SK-N-SH (cell line): ENCODE measurements at regions not wholly inside any gene's neighbourhood (a gene's known extent, or its start where the extent isn't known, plus 50 kb on each side); places are given as distances from the start of the nearest gene placed in this dataset.
A peak's percentile ranks its signal among the peaks of the same experiment; 100 is the strongest.

Experiments
- CTCF ChIA-PET: fragments of 300-600, 350-600 bp; formaldehyde crosslinking; extraction: SDS; loops from one replicate; lab custom pipeline; 2021; lab: Yijun Ruan, JAX
- POLR2A ChIA-PET: fragments of 350-600 bp; sonication (Branson Sonifier 250); formaldehyde crosslinking; extraction: SDS; loops from one replicate; lab custom pipeline; 2020; ENCODE audit warnings: antibody characterized with exemption, inconsistent platforms; lab: Yijun Ruan, JAX
- DNase-seq: peaks from one replicate; pipeline ENCODE4 v3.0.0; 2012
- H2AFZ ChIP-seq: fragments of 200-600 bp; sonication (generic); 2 replicates; pipeline ENCODE4 v1.8.1; 2016; ENCODE audit warnings: antibody characterized with exemption, mild to moderate bottlenecking, low read depth
- H3F3A ChIP-seq: fragments of 200-600 bp; sonication (generic); replicated peaks from 2 replicates; pipeline ENCODE3; 2016; ENCODE audit warnings: antibody characterized with exemption, mild to moderate bottlenecking; ENCODE audit not compliant: insufficient read depth
- H3K27ac ChIP-seq, 2 experiments: fragments of 200-500 bp in 1 of 2; fragments of 200-600 bp in 1 of 2; sonication (Bioruptor generic) in 1 of 2; sonication (generic), shearing (Covaris generic) in 1 of 2; 2 replicates each; pipeline versions ENCODE4 v1.5.1 to v1.6.1; 2014 to 2016; ENCODE audit warnings: low read depth in 2 of 2, inconsistent platforms in 1 of 2, low read length in 1 of 2, mild to moderate bottlenecking in 1 of 2, mixed read lengths in 1 of 2
- H3K27me3 ChIP-seq: fragments of 200-600 bp; sonication (generic), shearing (Covaris generic); 2 replicates; pipeline ENCODE4 v1.6.1; 2016; ENCODE audit warnings: mixed run types; ENCODE audit not compliant: insufficient read depth
- H3K36me3 ChIP-seq, 2 experiments: fragments of 200-500 bp in 1 of 2; fragments of 200-600 bp in 1 of 2; sonication (Bioruptor generic) in 1 of 2; sonication (generic) in 1 of 2; replicated peaks in 1 of 2; 2 replicates each; pipeline versions ENCODE3 to v1.5.1; 2014 to 2016; ENCODE audit warnings: low read length in 1 of 2, mild to moderate bottlenecking in 1 of 2; ENCODE audit not compliant: insufficient read depth in 2 of 2, control insufficient read depth in 1 of 2
- H3K4me1 ChIP-seq, 2 experiments: fragments of 200-500 bp in 1 of 2; fragments of 200-600 bp in 1 of 2; sonication (Bioruptor generic) in 1 of 2; sonication (generic), shearing (Covaris generic) in 1 of 2; 2 replicates each; pipeline versions ENCODE4 v1.5.1 to v1.6.1; 2014 to 2016; ENCODE audit warnings: low read depth in 1 of 2, low read length in 1 of 2, mixed run types in 1 of 2; ENCODE audit not compliant: insufficient read depth in 2 of 2, control insufficient read depth in 1 of 2
- H3K4me2 ChIP-seq: fragments of 200-600 bp; sonication (generic), shearing (Covaris generic); 2 replicates; pipeline ENCODE4 v1.6.1; 2017; ENCODE audit warnings: mixed run types
- H3K4me3 ChIP-seq, 2 experiments: fragments of 200-500 bp in 1 of 2; fragments of 200-600 bp in 1 of 2; sonication (Bioruptor generic) in 1 of 2; sonication (generic), shearing (Covaris generic) in 1 of 2; 2 replicates each; pipeline versions ENCODE4 v1.5.1 to v1.8.1; 2014 to 2016; ENCODE audit warnings: low read depth in 2 of 2, inconsistent platforms in 1 of 2, low read length in 1 of 2, mild to moderate bottlenecking in 1 of 2, mixed read lengths in 1 of 2, moderate library complexity in 1 of 2
- H3K79me2 ChIP-seq: fragments of 200-600 bp; sonication (generic); 2 replicates; pipeline ENCODE4 v1.8.1; 2017; ENCODE audit warnings: mild to moderate bottlenecking; ENCODE audit not compliant: insufficient read depth
- H3K9ac ChIP-seq: fragments of 200-600 bp; sonication (generic); 2 replicates; pipeline ENCODE4 v1.6.1; 2017; ENCODE audit warnings: mixed run types
- H3K9me2 ChIP-seq: fragments of 200-600 bp; sonication (generic); 2 replicates; pipeline ENCODE4 v1.6.1; 2017; ENCODE audit warnings: mixed run types
- H3K9me3 ChIP-seq: fragments of 200-600 bp; sonication (generic); 2 replicates; pipeline ENCODE4 v1.6.1; 2017; ENCODE audit warnings: mixed run types, mild to moderate bottlenecking, moderate library complexity
- H4K20me1 ChIP-seq: fragments of 200-600 bp; sonication (generic); 2 replicates; pipeline ENCODE4 v1.6.1; 2017; ENCODE audit warnings: mild to moderate bottlenecking, mixed run types; ENCODE audit not compliant: insufficient read depth
- ELF1 ChIP-seq: IDR thresholded peaks from 2 replicates; pipeline ENCODE4 v1.4.0; 2012
- EZH2phosphoT487 ChIP-seq: fragments of 200-600 bp; sonication (generic); IDR thresholded peaks from 2 replicates; pipeline ENCODE4 v1.6.1; 2017; ENCODE audit warnings: low read depth, mixed run types, mild to moderate bottlenecking, antibody characterized with exemption, moderate library complexity, borderline replicate concordance
- FOXM1 ChIP-seq: IDR thresholded peaks from 2 replicates; pipeline ENCODE4 v1.4.0; 2012; ENCODE audit warnings: low read depth, mild to moderate bottlenecking
- GABPA ChIP-seq: IDR thresholded peaks from 2 replicates; pipeline ENCODE4 v1.4.0; 2012; ENCODE audit warnings: low read depth, mild to moderate bottlenecking
- GATA2 ChIP-seq: sonication (generic); formaldehyde crosslinking; IDR thresholded peaks from 2 replicates; pipeline ENCODE4 v1.5.0; 2020; ENCODE audit warnings: mild to moderate bottlenecking, missing genetic modification reagents
- JUND ChIP-seq: IDR thresholded peaks from 2 replicates; pipeline ENCODE4 v1.4.0; 2012
- MAX ChIP-seq: IDR thresholded peaks from 2 replicates; pipeline ENCODE4 v1.4.0; 2012; ENCODE audit warnings: low read depth
- MEF2A ChIP-seq: IDR thresholded peaks from 2 replicates; pipeline ENCODE4 v1.4.0; 2012; ENCODE audit warnings: low read depth, borderline replicate concordance
- MXI1 ChIP-seq: IDR thresholded peaks from 2 replicates; pipeline ENCODE4 v1.6.1; 2012; ENCODE audit warnings: mild to moderate bottlenecking, low read depth, low read length, improper control_type of control experiment
- NFIC ChIP-seq: IDR thresholded peaks from 2 replicates; pipeline ENCODE4 v1.4.0; 2012; ENCODE audit warnings: borderline replicate concordance
- NRF1 ChIP-seq: IDR thresholded peaks from 2 replicates; pipeline ENCODE4 v1.6.1; 2012; ENCODE audit warnings: low read depth, mild to moderate bottlenecking, low read length
- POLR2AphosphoS5 ChIP-seq: IDR thresholded peaks from 2 replicates; pipeline ENCODE4 v1.6.1; 2012; ENCODE audit warnings: low read depth, low read length
- RAD21 ChIP-seq: IDR thresholded peaks from 2 replicates; pipeline ENCODE4 v1.6.1; 2012; ENCODE audit warnings: mild to moderate bottlenecking, low read length
- RCOR1 ChIP-seq: fragments of 150-350 bp; IDR thresholded peaks from 2 replicates; pipeline ENCODE4 v1.6.1; 2017; ENCODE audit warnings: antibody characterized with exemption, low read length
- REST ChIP-seq: IDR thresholded peaks from 2 replicates; pipeline ENCODE4 v1.6.1; 2012; ENCODE audit warnings: mild to moderate bottlenecking, low read depth, low read length, moderate library complexity
- RFX5 ChIP-seq: IDR thresholded peaks from 2 replicates; pipeline ENCODE4 v1.6.1; 2012; ENCODE audit warnings: mild to moderate bottlenecking, improper control_type of control experiment, low read length
- RXRA ChIP-seq: IDR thresholded peaks from 2 replicates; pipeline ENCODE4 v1.4.0; 2012; ENCODE audit warnings: low read depth, mild to moderate bottlenecking, borderline replicate concordance
- SIN3A ChIP-seq: IDR thresholded peaks from 2 replicates; pipeline ENCODE4 v1.6.1; 2012; ENCODE audit warnings: low read depth, mild to moderate bottlenecking, low read length, moderate library complexity, borderline replicate concordance
- SMC3 ChIP-seq: IDR thresholded peaks from 2 replicates; pipeline ENCODE4 v1.6.1; 2012; ENCODE audit warnings: low read depth, low read length, improper control_type of control experiment
- TAF1 ChIP-seq: IDR thresholded peaks from 2 replicates; pipeline ENCODE4 v1.6.1; 2012; ENCODE audit warnings: low read depth, mild to moderate bottlenecking, low read length, moderate library complexity, borderline replicate concordance
- USF1 ChIP-seq: IDR thresholded peaks from 2 replicates; pipeline ENCODE4 v1.4.0; 2012; ENCODE audit warnings: low read depth, borderline replicate concordance
- USF2 ChIP-seq: fragments of 150-350 bp; IDR thresholded peaks from 2 replicates; pipeline ENCODE4 v1.6.1; 2017; ENCODE audit warnings: antibody characterized with exemption, low read length, low read depth, borderline replicate concordance
- YY1 ChIP-seq: IDR thresholded peaks from 2 replicates; pipeline ENCODE4 v1.4.0; 2012; ENCODE audit warnings: low read depth, mild to moderate bottlenecking
- WGBS: methylation state at CpG from one replicate; pipeline ENCODE4 v1.1.6; 2017; ENCODE audit warnings: low lambda C conversion rate; 5-methylcytosine and 5-hydroxymethylcytosine counted together

GRCh38 chrX:118179718-118180117 is 63.1 kb upstream of the KLHL13 start:
- ChIA-PET CTCF (no interaction called here), POLR2A (no interaction called here)
- H3K9me3 ChIP-seq, result no peaks in the 10 kb centered on the region
- H3K79me2 ChIP-seq, result no peaks in the 10 kb centered on the region
- DNase-seq, result no peak
- H4K20me1 ChIP-seq, result no peaks in the 10 kb centered on the region
- no peak overlapping the region for H3K9ac ChIP-seq
- H3F3A ChIP-seq, result peaks cover 12% of the 10 kb centered on the region
- no peak overlapping the region for H3K4me3 ChIP-seq
- H3K36me3 ChIP-seq, result no peaks in the 10 kb centered on the region
- H3K27ac ChIP-seq, result peak overlapping the region in 1 of 2 experiments; percentile 19; a peak in 1 of 4 replicates
- TF ChIP-seq NRF1 (no peak), NFIC (no peak), USF2 (no peak), EZH2phosphoT487 (no peak), MXI1 (no peak), YY1 (no peak), POLR2AphosphoS5 (no peak), ELF1 (no peak), MAX (no peak), TAF1 (no peak), FOXM1 (no peak), USF1 (no peak), RAD21 (no peak)
- H3K9me2 ChIP-seq, result no peaks in the 10 kb centered on the region
- H2AFZ ChIP-seq, result no peak overlapping the region
- 60% methylated on average over 2 of the region's 4 CpGs for WGBS
- peaks cover 3 to 13% of the 10 kb centered on the region in 2 experiments; a peak in 1 of 4 replicates for H3K4me1 ChIP-seq
- H3K27me3 ChIP-seq, result no peaks in the 10 kb centered on the region
- H3K4me2 ChIP-seq, result no peak overlapping the region

GRCh38 chrX:118181030-118181429 is 64.4 kb upstream of the KLHL13 start:
- no peak overlapping the region; the same call in 1 of the 2 replicates for H2AFZ ChIP-seq
- TF ChIP-seq GABPA (no peak), RXRA (no peak), GATA2 (CRISPR knock-in tag) (no peak), YY1 (no peak), TAF1 (no peak), ELF1 (no peak), MAX (peak; percentile 51; the same call in 1 of the 2 replicates), REST (no peak), RFX5 (no peak), MEF2A (peak; percentile 86; the same call in 1 of the 2 replicates), SIN3A (no peak), FOXM1 (no peak), USF1 (no peak), JUND (peak; percentile 20; the same call in 1 of the 2 replicates), NFIC (peak; percentile 74), SMC3 (no peak), RCOR1 (no peak)

More at GRCh38 chrX:118181030-118181429, 64.4 kb upstream of the KLHL13 start:
- H3K27me3 ChIP-seq, result no peaks in the 10 kb centered on the region
- H3K4me3 ChIP-seq, result no peak overlapping the region
- peak overlapping the region in 1 of 2 experiments; percentile 71; a peak in 3 of 4 replicates for H3K27ac ChIP-seq
- H3K4me2 ChIP-seq, result no peak overlapping the region
- ChIA-PET CTCF (interaction anchor here (1.1 kb wide), 1 partner anchor 196 kb away, joined by 3 read pairs; no protein-coding TSS in a partner anchor), POLR2A (no interaction called here)
- no peak for DNase-seq
- H3K9me3 ChIP-seq, result no peaks in the 10 kb centered on the region
- H3K36me3 ChIP-seq, result no peaks in the 10 kb centered on the region
- peaks cover 3 to 13% of the 10 kb centered on the region in 2 experiments; a peak in 1 of 4 replicates for H3K4me1 ChIP-seq
- WGBS, result 24% methylated on average over 4 of the region's 4 CpGs
- no peak overlapping the region for H3K9ac ChIP-seq
- H3K9me2 ChIP-seq, result no peaks in the 10 kb centered on the region
- H4K20me1 ChIP-seq, result no peaks in the 10 kb centered on the region
- peaks cover 12% of the 10 kb centered on the region for H3F3A ChIP-seq
- H3K79me2 ChIP-seq, result no peaks in the 10 kb centered on the region
